Stimulated activated naive CD4-positive, alpha-beta T cell (primary cell): ENCODE measurements at regions not wholly inside any gene's neighbourhood (a gene's known extent, or its start where the extent isn't known, plus 50 kb on each side); places are given as distances from the start of the nearest gene placed in this dataset.
"Not testable (repeated sequence)": the region's sequence is repeated elsewhere in the genome, so short reads cannot be mapped to it uniquely, and the experiment has no call there.

Source experiments
- DNase-seq, 6 experiments: peaks; one replicate each; lab custom pipeline; 2025; lab: John Stamatoyannopoulos, UW

DNA sequence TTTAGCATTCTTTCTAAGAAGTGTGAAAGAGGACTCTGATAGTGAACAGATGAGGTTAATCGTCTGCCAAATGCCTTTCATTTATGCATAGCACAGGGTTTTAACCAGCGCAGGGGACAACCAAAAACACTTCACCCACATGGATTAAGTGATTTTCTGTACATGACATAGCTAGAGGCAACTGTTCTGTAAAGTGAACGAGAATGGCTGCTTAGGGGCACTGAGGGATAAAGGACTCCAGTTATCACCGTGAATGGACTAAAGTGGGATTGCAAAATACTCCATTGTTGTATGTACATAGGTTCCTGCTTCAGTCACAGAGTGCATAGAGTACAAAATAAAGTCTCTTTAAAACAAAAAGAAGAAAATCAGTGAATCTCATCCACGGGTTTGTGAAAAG lies 456.8 kb downstream of the DMAC1 start:
- no peak for DNase-seq

DNA sequence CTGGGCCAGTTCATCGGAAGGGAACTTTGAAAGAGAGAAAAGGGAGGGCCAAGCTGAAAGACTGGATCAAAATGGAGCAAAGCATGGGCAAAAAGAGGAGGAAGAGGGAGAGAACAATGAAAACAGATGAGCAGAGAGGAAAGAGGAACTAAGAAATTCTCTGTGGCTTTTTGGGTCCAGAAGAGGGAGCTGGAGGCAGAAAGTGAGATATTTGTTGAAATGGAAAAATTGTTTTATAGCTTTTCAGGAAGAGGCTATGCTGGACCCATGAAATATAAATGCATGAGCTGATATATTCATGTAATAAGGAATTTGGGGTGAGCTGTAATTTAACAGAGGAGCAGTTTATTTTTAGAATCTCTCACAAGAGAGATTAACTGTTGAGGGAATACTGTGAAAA lies 457.3 kb downstream of the DMAC1 start:
- no peak for DNase-seq

DNA sequence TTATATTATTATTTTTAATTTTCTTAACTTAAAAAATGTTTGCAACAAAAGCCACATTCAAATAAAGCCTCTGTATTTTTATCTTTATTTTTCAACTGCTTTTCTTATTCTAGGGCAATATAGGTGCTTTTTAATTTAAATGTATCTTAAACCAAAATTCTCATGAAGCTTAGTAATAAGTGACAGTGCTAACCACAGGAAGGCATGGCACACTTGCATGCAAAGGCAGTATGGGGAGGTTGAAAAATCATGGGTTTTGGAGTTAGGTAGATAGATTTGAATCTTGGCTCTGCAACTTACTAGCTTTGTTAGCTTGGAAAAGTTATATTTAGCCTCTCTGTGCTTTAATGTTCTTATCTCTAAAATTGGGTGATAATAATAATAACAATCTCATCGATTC lies 458.0 kb downstream of the DMAC1 start:
- no peak for DNase-seq

DNA sequence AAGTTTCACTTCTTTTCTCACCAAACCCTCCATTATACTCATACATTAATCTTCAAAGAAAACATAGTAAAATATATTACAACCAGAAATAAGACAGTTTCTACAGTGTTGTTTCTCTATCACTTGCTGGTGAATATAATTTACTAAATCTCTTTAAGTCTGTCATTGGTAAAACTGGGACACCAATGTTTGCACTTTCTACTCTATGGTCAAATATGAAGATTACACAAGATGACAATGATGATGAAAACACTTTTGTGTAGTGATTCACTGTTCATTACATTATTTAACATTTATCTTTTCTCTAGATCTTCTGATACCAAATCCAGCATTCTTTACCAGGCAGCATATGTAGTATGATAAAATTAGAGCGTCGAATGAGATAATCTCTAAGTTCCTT lies 459.1 kb downstream of the DMAC1 start:
- no peak for DNase-seq

DNA sequence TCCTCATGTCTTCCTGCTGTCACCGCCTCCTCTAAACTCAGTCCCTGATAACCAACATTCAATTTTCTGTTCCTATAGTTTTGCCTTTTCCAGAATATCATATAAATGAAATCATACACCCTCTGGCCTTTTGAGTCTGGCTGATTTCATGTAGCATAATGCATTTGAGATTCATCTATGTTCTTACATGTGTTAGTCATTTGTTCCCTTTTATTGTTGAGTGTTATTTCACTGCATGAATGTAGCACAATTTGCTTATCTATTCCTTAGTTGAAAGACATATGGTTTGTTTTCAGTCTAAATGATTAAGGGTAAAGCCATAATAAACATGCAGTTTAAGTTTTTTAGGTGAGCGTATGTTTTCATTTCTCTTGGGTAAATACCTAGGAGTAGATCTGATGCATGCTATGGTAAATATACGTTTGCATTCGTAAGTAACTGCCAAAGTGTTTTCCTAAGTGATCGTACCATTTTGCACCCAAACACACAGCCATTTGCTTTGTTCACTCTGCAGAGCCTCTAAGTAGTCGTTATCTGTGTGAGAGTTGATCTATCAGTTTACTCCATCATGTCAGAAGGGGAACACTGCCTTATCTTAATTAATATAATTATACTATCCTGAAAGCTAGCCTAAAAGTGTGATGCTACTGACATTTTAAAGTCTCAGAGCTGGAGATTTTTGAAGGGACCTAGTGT lies 460.8 kb downstream of the DMAC1 start:
- no peak for DNase-seq

DNA sequence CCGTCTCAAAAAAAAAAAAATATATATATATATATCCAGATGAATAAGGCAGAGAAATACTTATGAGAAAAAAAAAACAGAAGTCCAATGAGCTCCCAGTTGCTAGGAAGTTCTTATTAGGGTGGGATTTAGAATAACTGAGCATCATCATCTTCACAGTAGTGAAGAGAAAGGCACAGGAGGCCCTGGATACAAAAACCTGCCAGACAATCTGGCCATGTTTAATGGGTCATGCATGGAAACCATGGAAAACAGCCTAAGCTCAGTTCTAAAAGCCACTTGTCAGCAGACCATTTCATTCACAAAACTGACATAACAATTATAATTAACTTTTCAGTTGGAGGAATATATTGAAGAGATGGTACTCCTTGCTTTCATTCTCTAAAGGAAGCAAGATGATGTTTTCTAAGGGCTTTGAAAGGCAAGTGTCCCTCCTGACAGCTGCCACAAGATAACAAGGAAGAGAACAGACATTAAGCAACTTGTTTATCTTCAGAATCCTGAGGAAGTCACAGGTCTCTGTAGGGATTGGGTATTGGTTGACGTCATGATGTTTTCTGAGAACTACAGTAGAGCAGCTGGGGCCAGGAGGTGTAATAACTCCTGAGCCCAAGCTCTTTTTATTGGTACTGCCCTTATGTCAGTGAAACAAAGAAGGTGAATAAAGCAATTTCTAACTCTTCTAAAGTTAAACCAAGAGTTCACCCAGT lies 463.1 kb downstream of the DMAC1 start:
- DNase-seq = no peak

DNA sequence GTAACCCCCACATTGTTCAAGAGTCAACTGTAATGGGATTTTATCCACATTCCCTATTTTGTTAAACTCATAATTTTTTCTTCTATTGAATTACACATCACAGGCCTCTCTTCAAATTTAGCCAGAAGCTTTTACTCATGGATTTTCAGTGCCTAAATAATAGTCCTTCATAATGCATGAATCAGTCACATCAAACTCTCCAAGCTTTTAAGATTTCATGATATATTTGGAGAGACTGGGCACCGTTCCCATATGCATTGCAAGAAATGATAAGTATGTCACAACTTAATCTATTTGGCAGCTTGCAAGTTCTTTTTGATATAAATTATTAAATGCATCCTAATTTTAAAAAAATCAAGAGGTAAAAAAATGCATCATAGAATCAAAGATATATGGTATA lies 465.9 kb downstream of the DMAC1 start:
- no peak for DNase-seq

DNA sequence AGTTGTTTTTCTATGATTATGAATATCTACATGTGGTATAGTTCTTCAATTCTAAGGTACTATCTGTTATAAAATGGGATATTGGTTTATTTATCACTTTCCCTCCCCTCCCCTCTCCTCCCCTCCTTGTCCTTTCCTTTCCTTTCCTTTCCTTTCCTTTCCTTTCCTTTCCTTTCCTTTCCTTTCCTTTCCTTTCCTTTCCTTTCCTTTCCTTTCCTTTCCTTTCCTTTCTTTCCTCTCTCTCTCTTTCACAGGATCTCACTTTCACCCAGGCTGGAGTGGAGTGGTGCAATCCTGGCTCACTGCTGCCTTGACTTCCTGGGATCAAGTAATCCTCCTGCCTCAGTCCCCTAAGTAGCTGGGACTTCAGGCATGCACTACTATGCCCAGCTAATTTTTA lies 466.8 kb downstream of the DMAC1 start:
- no peak for DNase-seq

DNA sequence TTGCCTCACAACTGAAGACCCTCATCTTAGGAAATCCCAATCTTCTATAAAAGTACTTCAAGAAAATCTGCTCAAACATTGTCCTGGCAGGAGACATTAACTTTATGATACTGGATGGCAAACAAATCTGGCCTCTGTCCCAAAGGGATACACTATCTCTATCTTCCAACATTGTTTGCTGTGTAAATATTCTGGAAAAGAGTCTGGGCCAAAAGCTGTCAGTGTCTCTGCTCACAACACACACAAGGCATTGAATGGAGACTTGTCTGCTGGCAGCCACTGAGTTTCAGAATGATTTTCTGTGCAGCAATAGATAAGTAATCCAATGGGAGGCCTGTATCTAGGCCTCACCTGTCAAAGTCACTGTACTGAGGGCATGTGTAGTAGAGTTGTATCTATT lies 471.1 kb downstream of the DMAC1 start:
- no peak for DNase-seq

DNA sequence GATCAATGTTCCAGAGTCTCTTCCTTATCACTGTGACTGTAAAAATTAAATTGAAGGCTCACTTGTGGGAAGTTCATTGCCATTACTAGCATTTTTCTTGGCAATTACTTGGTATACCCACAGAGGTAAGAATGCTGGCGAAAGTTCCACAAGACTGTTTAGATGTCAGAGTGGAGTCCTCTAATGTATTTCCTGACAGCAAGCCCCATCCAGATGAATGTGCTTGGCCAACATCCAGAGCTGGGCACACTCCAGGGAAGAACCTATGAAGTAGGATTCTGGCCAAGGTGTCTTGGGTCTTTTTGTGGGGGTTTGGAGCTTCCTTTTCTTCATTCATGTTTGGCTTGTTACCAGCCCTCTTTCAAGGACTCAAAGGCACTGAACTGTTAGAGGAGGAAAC lies 473.6 kb downstream of the DMAC1 start:
- no peak for DNase-seq

DNA sequence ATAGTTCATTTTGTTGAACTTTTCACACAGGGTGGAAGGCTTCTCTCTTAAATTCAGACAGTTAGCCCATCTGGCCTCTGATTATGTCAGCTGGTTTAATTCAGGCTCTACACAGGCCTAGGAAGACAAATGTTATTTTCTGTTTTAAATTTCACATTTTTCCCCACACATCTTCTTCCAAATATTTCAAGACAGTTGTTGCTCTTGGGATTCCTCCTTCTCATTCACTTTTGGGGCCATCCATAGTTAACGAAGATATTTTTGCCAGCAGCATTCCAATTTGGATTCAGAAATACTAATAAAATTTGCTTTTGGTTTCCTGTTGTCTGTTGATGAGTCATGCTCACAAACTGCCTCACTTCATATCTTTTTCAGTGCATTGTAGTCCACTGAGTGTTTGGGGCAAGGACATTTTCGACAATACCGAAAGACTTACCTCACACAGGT lies 475.4 kb downstream of the DMAC1 start:
- no peak for DNase-seq

DNA sequence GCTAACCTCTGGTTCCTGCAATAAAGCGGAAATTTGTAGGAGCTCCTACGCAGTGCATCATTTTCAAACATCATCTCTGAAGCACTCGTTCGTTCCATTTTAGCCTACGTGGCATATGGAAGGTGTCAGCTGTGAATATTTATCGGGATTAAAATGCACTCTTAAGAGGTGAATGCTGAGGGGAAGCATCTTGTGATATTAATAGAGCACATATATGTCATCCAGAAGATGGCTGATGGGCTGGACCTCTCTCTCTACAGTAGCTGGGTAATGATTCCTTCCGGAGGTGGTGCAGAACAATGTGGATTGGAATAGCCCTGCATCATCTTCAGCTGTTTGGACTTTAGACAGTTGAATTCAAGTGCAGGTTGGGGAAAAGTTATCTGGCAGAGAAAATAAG lies 478.7 kb downstream of the DMAC1 start:
- DNase-seq = no peak

DNA sequence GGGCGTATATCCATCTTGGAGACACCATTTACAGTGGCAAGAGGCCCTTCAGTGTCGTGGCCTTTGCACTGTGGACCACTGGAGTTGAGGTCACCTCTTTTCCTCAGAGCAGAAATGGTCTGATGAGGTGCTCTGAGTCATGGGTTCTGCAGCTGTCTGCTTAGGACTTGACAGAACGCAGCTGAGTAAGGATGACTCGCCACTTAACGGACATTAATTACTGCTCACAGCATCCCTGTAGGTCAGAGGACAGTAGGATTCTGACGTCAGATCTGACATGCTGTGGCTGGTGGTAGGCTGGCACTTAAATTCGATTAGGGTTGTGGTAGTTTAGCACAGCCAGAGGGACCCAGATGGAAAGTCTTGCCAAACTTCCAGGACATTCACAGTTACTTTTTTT lies 479.4 kb downstream of the DMAC1 start:
- no peak for DNase-seq

DNA sequence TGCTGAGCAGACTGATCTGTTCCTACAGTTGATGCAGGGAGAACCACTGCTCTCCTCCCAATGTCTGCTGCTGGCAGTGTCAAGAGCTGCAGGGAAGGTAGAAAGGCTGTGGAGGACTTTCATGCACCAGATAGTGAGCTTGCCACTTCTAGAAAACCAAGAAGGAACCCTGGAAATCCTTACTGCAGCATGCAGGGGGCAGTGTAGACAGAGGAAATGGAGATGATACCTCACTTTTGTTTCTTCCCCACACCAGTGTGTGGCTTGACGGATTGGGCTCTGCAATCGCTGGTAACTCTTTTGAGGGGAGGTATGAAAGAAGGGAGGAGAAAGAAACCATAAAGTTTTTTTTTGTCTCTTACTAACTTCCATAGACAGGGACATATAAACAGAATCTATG lies 480.7 kb downstream of the DMAC1 start:
- DNase-seq = no peak

DNA sequence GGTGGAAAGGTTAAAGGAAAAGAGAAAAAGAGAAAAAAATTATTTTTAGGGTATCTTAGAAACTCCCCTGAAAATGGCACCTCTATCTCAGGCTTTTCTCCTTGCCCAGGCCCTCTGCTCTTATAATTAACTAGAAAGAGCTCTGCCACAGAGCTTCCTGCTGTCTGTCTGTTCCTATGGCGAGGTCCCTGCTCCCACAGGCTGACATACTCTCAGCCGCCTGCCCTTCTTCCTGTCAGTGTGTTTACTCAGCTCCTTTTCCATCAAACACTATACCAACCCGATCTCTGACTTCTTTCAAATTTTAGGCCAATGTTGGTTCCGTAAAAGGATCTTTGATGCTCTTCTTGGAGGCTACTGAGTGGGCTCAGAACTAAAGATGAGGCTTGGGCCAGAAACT lies 482.6 kb downstream of the DMAC1 start:
- DNase-seq = no peak

DNA sequence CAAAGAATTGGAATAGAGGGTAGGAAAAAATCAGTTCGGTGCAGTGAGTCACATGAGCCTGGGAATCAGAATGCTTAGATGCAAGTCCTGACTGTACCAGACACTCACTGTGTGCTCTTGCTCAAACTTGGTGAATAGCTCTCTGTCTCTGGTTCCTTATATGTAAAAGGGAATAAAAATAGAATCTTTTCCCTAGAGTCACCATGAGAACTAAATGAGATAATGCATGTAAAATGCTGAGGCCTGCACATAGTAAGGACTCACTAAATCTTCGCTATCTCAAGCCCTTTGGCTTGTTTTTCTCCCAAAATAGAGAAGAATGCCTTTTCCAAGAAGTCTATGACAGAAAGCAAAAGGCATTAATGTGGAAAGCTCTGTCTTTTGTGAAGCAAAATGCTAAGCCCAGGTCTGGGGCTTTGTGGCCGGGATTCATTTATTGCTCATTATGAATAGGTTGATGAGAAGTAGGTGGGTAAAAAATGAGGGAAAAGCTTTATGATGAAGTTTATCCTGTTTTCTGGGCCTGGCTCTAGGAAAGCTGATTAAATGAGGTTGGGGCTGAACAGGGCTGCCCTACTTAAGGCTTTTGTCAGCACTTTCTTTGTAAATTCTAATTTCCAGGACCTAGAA lies 483.3 kb downstream of the DMAC1 start:
- no peak for DNase-seq

DNA sequence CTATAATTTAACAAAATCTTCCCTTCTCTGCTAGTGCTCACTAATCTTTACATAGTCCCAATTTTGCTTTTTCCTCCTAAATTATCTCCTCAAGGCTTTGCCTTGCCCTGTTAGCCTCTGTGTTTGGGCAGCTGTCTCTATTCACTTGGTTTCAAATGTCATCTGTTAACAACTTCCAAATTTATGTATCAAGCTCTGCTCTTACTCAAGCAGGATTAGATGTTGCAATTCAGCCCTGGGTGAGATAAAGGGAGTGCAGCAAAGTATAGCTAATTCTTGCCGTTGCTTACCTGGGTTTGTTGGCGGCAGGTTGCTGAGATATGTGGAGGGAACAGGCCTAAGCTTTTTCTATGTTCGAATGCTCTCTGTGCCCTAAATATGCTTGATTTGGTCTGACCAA lies 483.8 kb downstream of the DMAC1 start:
- no peak for DNase-seq

DNA sequence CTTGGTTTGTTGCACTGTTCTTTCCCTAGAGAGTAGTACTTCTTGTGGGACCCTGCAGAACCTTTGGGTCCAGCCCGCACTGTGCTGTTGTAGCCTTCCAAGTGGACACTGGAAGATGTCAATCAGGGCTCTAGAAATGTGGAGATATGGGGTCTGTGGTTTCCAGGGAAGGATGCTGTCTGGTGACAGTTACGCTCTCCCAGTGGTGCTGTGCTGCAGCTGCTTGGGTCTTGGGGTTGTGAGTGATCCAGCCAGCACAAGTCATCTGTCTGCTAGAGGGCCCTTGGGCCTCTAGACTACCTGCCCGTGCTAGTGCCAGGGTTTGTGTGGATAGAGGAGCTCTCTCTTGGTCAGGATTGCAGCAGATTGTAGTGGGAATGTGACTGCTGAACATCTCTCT lies 484.5 kb downstream of the DMAC1 start:
- DNase-seq = no peak

DNA sequence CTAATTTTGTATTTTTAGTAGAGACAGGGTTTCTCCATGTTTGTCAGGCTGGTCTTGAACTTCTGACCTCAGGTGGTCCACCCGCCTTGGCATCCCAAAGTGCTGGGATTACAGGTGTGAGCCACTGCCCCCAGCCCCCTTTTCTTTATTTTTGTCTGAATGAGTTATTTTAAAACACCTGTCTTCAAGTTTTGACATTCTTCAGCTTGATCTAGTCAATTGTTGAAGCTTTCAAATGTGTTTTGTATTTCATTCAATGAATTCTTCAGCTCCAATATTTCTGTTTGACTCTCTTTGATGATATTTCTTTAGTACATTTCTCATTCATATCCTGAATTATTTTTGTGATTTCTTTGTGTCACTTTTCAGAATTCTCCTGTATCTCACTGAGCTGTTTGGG lies 486.2 kb downstream of the DMAC1 start:
- DNase-seq = no peak

DNA sequence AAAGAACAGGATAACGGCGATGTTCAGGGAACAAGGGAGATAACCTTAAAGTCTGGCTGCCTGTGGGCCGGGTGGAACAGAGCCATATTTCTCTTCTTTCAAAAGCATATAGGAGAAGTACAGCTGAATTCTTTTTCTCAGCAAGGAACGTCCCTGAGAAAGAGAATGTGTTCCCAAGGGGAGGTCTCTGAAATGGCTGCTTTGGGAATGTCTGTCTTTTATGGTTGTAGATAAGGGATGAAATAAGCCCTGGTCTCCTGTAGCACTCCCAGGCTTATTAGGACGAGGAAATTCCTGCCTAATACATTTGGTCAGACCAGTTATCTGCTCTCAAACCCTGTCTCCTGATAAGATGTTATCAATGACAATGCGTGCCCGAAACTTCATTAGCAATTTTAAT lies 490.5 kb downstream of the DMAC1 start:
- DNase-seq = not testable (repeated sequence)

DNA sequence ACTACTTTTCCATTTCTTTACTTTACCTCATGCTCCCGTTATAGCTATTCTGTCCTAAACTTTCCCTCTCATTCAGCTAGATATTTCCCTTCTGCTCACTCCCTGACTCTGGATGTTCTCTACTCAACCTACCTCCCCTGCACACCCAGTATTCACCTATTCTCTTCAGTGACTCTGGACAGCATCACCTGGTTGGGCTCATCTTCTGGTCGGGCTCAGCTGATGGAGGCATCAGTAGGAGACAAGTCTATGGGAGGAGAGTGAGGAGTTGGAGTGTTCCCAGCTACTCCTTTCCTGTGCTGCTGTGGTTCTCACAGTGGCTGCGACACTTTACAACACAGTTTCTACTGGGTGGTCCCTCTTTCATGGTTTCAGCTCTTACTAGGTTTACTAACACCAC lies 493.9 kb downstream of the DMAC1 start:
- DNase-seq = no peak

DNA sequence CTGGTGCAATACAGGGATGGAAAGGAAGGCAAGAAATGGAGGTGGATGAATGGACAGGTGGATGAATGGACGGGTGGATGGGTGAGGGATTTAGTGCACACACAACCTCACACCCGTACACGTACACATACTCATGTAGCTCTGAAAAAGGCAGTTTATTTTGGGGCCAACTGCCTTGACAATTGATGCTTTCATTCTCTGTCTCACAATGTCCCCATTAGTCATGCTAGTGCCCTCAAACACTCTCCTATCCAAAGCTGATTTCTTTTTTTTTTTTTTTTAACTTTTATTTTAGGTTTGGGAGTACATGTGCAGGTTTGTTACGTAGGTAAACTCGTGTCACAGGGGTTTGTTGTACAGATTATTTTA lies 495.0 kb downstream of the DMAC1 start:
- no peak for DNase-seq

DNA sequence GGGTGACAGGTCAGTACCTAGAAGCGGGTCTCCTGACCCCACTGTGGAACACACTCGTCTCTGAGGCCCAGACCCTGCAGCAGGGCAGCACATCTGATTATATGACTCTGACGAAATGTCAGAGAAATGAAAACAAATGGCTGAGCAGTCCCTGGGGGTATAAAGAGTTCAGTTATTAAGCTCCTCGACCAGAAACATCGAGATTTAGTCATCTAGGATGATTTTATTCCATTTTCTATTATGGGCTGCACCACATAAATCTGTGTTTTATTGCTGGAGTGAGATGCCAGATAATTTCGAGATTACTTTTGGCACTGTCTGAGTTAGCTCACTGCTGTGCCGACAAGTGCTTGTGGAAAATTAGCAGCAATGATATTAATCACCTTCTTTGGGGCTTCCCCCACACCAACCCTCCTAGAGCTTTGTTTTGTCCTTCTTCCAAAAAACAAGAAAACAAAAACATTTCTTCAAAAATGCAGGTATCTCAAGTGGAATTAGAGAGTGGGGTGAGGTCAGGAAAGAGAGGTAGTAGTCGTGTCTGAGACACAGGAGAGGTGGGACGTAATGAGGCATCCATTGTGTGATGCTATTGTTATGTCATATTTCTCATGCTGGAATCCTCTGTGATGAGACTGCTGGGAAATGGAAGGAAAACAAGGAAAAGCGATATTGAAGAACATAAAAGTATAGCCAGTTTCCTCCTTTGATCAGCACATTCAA lies 495.5 kb downstream of the DMAC1 start:
- DNase-seq = no peak
